NCI-H1092 treated with DMSO at 0.1 percent for 48 hours (cell line): ENCODE measurements at regions not wholly inside any gene's neighbourhood (a gene's known extent, or its start where the extent isn't known, plus 50 kb on each side); places are given as distances from the start of the nearest gene placed in this dataset.
A peak's percentile ranks its signal among the peaks of the same experiment; 100 is the strongest.
"Not testable (repeated sequence)": the region's sequence is repeated elsewhere in the genome, so short reads cannot be mapped to it uniquely, and the experiment has no call there.

ENCODE experiments used
- DNase-seq: peaks from one replicate; lab custom pipeline; 2025; lab: John Stamatoyannopoulos, UW

- no peak for DNase-seq
Observed at GRCh38 chr5:116953251-116953930, 378.8 kb upstream of the SEMA6A start.

GRCh38 chr5:116951219-116951618 lies 376.6 kb upstream of the SEMA6A start:
- DNase-seq, result no peak

- DNase-seq, result peak; percentile 27
Observed at GRCh38 chr5:116947691-116948528, 373.3 kb upstream of the SEMA6A start.

GRCh38 chr5:116945613-116946382 lies 371.2 kb upstream of the SEMA6A start:
- not testable (repeated sequence) for DNase-seq

GRCh38 chr5:116944183-116944582 lies 369.6 kb upstream of the SEMA6A start:
- no peak for DNase-seq

GRCh38 chr5:116942622-116943021 lies 368.0 kb upstream of the SEMA6A start:
- DNase-seq, result no peak

GRCh38 chr5:116939641-116940040 lies 365.0 kb upstream of the SEMA6A start:
- DNase-seq, result peak; percentile 53

- DNase-seq, result no peak
Observed at GRCh38 chr5:116938488-116938887, 363.9 kb upstream of the SEMA6A start.

- no peak for DNase-seq
Observed at GRCh38 chr5:116935561-116936162, 361.0 kb upstream of the SEMA6A start.

GRCh38 chr5:116930616-116931015 lies 356.0 kb upstream of the SEMA6A start:
- no peak for DNase-seq

GRCh38 chr5:116923344-116923743 lies 348.7 kb upstream of the SEMA6A start:
- DNase-seq, result no peak

- DNase-seq, result no peak
Observed at GRCh38 chr5:116922532-116922931, 347.9 kb upstream of the SEMA6A start.

- DNase-seq, result no peak
Observed at GRCh38 chr5:116914869-116915504, 340.4 kb upstream of the SEMA6A start.

- no peak for DNase-seq
Observed at GRCh38 chr5:116912221-116912620, 337.6 kb upstream of the SEMA6A start.

GRCh38 chr5:116911074-116911473 lies 336.5 kb upstream of the SEMA6A start:
- DNase-seq, result no peak

GRCh38 chr5:116908537-116908936 lies 333.9 kb upstream of the SEMA6A start:
- DNase-seq, result no peak

- no peak for DNase-seq
Observed at GRCh38 chr5:116905885-116906284, 331.3 kb upstream of the SEMA6A start.

- DNase-seq, result no peak
Observed at GRCh38 chr5:116900793-116901192, 326.2 kb upstream of the SEMA6A start.

- no peak for DNase-seq
Observed at GRCh38 chr5:116898917-116899316, 324.3 kb upstream of the SEMA6A start.

- no peak for DNase-seq
Observed at GRCh38 chr5:116897291-116897690, 322.7 kb upstream of the SEMA6A start.

- DNase-seq, result no peak
Observed at GRCh38 chr5:116896001-116896400, 321.4 kb upstream of the SEMA6A start.

GRCh38 chr5:116892993-116893392 lies 318.4 kb upstream of the SEMA6A start:
- DNase-seq, result no peak
